HG02759 (cell line): ENCODE measurements at regions not wholly inside any gene's neighbourhood (a gene's known extent, or its start where the extent isn't known, plus 50 kb on each side); places are given as distances from the start of the nearest gene placed in this dataset.

ENCODE experiments used
- ATAC-seq: cut with Tn5 transposase; IDR thresholded peaks from one replicate; pipeline ENCODE4 v1.9.1; 2021; ENCODE audit warnings: mild to moderate bottlenecking, moderate library complexity; ENCODE audit not compliant: unreplicated experiment

DNA sequence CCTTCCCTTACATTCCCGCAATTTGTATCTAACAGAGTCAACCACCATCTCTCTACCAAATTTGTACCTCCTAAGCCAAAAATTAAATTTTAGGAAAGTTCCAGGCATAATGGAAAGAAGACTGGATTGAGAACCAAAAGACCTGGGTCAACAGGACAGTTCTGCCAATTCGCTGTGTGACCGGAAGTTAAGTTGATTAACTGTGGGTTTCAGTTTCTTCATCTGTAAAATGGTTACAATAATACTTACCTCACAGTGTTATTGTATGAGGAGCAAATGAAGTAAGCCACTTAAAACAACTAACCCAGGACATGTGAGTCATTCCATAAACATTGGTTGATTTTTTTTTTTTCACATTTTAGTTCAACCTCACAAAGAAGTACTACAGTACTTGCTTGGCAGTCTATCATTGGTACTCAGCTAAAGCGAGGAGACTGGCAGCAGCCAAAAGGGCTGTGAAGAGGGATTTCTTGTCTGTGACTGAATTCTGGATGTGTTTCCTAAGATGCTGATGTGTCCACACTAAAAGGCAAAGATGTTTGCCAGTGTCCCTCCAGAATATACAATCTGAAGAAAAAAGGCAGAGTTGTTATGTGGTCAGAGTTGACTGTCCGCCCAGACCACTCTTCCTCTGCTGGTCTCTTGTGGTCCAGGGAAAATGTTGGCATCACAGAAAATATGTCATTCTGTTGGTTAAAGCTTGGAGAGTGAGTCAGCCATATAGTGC is 198.6 kb downstream of the TLE1 start:
- no peak for ATAC-seq

DNA sequence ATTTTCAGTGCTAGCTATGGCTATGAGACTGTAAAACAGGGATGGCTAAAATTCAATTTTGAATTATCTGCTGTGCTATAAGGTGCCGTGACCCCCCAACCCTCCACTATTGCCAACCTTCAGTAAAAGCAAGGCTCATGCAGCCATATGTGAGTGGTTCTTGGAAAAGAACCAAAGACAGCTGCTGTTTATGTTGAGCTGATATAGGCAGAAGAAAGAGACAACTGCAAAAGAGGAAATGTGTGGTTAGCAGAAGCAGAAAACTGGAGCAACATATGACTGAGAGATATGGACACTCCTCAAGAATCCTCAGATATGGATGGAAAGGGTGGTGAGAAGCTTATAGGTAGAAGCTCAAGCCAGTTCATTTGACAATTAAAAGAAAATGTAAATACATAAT is 200.3 kb downstream of the TLE1 start:
- no peak for ATAC-seq

DNA sequence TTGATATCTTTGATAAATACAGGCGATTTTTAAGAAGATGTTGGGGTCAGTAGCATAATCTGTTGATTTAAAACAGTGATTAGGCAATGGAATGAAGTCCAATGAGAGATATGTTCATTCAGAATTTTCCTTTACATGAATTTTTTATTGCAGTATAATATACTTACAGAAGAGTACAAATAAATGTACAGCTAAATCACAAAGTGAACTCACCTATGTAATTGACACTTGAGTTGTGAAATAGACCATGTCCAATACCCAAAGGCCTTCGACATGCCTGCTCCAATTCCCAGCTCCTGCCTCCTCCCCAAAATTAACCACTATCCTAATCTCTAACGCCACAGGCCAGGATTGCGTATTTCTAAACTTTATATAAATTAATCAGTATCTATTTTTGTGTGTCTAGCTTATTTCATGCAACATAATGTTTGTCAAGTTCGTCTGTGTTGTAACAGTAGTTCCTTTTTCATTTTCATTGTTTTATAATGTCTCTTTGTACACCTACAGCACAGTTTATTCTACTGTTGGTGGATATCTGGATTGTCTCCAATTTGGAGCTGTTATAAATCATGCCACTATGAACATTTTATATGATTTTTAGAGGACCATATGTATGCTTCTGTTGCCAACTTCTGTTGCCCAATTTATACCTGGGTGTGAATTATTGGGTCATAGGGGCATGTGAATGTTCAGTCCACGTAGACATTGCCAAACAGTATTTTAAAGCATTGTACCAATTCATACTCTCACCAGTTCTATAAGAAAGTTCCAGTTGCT is 208.3 kb downstream of the TLE1 start:
- no peak for ATAC-seq

DNA sequence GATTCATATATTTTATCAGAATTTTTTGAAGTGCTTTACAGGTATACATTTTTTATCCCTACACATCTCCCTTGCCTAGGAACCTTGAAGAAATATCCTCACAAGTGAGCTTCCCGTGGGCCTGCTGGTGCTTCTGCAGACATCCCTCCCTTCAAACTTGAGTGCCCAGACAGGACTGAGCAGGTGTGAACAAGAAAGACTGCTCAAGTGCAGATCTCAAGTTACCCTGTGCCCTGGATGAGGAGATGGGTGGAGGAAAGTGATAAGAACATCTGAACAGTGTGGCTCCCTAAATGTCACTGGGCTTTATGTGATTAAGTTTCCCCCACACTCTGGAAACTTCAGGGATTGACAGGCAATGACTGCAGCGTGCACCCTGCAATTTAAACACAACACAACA is 209.8 kb downstream of the TLE1 start:
- ATAC-seq, result no peak

DNA sequence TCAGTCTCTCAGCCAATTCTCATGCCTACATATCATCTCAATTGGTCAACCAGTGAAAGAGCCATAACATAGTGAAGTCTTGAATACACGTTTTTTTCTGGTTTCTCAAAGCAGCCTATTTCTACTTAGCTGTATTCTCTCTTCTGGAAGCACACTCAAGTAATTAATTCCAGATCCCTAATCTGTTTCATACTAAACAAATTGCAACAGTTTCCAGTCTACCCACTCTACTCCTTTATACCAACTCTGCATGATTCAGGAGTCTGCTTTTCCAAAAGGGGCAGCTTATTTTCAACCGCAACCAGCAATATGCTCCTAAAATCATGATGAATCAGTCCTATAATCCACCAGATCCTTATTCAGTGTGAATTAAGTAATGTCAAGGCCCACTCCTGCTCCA is 211.7 kb downstream of the TLE1 start:
- no peak for ATAC-seq

DNA sequence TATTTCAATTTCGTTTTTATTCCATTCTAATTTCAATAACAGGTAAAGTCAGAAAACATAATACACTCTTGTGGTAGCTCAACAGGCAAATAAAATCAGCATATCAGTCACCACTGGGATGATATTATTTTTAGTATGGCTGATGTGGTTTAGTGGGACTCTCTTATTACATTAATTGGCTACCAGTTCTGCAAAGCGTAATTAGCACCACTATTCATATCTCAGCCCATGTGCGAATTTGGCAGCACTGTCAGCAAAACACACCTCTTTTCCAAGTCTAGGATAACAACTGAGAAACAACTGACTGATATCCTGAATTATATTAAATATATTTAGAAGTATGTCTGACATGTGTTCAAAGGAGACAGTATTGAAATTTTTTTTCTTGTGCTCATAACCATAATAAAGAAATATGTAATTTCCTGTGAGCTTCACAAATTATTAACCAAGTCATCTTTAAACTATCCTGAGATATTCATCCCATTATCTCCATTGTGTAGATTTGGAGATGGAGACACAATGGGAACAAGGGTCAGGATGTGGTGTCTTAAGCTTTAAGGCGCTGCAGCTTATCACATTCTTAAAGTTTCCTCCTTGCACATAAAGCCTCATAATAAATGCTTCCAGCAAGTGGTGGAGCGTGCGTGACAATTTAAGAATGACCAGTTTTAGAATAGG is 212.4 kb downstream of the TLE1 start:
- no peak for ATAC-seq

DNA sequence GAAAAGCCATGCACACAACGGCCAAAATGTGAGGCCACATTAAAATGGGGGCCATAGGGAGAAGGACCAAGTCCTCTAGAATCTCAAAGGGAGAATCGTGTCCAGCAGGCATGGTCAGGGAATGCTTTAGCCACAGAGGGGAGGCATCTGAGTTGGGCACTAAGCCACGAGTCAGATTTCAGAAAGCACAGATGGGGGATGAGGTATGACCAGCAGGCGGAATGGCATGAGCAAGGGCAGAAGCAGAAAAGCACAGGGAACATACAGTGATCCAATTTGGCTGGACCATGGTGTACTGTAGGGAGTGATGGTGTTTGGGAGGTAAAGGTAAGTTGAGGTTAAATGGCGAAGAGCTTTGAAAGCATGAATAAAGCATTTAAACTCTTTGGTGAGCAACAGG is 214.6 kb downstream of the TLE1 start:
- no peak for ATAC-seq

DNA sequence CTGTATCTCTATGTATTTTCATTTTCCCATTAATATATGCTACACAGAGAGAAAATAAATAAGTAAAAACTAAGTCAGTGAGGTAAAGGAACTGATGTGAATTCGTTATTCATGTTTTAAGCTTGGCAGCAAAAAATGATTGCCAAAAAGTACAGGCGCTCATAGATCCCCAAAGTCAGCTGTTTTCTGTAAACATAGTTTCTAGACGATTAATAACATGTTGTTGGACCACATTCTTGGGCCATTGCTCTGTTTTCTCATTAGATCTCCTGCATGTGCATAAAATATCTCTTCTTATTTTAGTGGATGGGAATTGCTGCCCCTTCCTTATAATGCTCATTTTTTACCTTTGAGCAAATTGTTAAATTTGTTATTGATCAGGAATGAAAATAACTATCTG is 215.2 kb downstream of the TLE1 start:
- no peak for ATAC-seq

DNA sequence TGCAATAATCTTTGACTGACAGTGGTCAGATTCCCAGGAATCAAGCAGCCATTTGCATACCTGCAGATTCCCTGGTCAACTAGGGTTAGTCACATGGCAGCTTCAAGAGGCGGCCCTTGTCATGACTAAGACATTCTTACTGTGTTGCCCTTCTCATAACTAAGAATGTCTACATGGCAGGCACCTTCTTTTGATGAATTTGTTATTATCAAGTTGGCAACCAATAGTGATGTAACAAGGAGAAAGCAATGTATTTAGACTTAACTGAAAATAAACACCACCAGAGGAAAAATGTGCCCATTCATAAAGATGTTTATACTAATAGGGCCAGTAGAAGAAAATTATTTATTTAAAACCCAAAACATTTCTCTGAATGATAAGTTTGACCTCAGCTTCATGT is 215.6 kb downstream of the TLE1 start:
- no peak for ATAC-seq

DNA sequence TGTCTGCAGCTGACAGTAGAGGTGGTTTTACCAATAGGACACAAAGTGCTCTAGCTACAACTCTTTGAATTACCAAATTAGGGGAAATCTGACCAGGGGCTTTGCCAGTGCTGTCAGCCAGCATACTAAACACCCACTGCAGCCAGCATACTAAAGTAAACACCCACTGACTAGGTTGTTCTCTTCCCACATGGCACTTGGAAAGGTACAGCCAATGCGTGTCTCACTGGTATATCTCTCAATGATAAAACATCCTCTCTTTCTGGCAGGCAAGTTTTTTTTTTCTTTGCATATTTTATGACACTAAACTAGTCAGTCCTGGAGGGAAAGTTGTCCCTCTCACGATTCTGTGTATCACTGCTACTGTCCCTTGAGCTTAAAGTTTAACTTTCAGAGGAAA is 216.1 kb downstream of the TLE1 start:
- no peak for ATAC-seq

DNA sequence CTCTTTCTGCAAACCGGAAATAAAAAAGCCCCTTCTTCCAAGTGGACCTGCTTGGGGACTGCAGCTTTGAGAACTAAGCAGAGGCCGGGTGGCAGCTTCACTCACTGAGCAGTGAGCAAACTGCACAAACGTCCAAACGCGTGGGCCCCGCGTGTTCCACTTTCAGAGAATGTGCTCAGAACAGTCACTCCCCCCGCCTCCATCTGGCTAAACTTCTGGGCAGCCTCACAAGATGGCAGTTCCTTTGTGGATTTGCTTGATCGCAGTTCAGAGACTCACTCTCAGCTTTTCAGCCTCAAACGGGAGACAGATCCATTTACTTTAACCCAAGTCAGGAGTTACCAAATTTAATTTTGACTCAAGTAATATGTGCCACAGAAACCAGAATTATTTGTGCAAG is 216.6 kb downstream of the TLE1 start:
- no peak for ATAC-seq

DNA sequence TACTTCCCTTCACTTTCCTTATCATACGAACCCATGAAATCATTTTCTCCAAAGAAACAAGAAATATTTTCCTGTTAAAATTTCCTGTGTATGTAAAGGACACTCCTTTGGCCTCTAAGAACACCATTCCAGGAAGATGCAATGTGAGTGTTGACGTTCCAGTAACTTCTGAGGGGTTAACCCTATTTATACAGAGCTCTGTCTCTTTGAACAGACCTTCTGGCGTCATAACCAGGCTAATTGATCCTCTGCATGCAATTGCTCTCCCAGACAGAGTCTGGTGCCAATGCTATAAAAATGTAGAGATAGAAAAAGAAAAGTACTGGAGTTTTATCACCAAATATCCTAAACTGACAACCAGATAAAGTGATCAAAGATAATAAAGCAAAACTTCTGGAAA is 218.5 kb downstream of the TLE1 start:
- ATAC-seq, result no peak

DNA sequence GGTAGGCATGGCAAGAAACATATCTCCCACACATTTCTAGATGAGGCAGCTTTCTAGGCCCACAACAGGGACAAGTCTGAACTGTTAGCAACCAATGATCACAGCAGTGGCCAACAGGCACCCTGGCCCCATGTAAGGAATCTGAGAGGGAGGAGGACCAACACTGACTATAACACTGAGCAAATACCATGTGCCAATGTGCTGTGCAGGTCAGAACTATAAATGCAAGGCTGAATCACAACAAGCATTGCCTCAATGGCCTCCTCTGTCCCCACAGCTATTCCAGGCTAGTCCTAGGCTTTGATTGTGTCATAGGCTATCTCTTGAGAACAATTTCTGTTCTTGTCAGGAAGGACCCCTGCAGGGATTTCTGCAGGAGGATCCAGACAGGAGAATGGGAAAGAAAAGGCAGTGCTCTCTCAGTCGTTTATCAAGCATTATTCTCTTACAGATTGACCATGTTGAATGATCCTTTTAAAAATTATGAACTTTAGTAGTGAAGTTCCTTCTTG is 221.2 kb downstream of the TLE1 start:
- no peak for ATAC-seq

DNA sequence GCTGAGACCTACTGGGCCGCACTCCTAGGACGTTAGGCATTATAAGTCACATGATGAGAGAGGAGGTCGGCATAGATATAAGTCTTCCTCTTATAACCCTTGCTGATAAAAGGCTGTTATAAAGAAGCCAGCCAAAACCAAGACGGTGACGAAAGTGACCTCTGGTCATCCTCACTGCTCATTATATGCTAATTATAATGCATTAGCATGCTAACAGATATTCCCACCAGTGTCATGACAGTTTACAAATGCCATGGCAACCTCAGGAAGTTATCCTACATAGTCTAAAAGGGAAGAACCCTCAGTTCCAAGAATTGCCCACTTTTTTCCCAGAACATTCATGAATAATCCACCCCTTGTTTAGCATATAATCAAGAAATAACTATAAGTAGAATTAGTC is 222.4 kb downstream of the TLE1 start:
- no peak for ATAC-seq

DNA sequence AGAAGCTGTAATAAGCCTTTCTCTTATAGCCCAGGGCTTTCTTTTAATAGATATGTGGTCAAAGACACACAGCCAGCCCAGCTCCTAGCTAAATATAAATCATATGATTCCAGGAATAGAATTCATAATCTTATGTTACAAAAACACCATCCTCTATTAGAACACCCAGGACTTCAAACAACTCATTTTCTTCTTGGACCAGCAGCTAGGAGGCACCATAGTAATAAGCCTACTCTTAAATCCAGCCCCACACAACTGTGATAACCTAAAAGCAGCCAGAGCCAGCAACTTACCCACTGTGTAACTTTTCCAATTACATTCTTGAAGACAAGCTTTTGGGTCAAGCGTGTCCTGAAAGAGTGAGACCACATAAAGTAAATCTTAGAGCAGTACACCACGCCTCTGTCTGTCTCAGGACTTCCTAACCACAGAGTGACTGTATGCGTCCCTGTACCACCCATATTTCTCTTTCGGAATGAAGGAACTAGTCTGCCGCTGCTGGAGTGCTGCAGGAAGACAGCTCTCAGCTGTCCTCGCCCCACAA is 223.8 kb downstream of the TLE1 start:
- ATAC-seq, result no peak

DNA sequence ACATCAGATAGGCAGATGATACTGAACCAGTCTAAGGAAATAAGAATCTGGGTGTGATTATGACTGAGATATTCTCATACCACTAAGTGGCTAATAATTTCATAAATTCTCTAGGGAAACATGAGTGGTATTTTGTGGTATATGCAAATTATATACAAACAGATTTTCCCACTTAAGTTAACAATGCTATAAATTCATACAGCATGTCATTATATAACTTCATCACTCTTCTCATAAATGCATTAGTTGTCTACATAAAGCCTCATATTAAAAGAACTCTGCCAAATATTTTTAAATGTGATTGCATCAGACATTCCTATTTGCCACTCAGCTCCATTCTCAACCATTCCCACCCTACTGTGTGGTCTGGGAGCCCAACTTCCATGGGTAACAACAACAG is 226.5 kb downstream of the TLE1 start:
- no peak for ATAC-seq

DNA sequence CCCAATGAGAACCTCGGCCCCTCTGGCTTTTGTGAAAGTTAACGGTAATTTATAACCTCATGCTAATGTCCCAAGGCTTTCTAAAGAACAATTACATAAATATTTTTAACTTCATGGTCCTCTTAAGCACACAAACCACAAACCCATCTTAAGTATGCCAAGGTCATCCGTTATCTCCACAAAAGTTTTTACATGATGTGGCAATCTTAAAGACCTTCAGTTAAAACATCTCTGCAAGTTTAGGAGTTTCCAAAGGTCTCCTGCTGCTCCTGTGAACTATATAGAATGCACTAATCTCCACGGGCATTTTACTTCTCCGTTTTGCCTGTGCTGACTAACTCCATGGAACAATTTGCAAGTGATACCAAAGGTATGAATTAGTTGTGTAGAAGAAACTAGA is 228.2 kb downstream of the TLE1 start:
- no peak for ATAC-seq

DNA sequence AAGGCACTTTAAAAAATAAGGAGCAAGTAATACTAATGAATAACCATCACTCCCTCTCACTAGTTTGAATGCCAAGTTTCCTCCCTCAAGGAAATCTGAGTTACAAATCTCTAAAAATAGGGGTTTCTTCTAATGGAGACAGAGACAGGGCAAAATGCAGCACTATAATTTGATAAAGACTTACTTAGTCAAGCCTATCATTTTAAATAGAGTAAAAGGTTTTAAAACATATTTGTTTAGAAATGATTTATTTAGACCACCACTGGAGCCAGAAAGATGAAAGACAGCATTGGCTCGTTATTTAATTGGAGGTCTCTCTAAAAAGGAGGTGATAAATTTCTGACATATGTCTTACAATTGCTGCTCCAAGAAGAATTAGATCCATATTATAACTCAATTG is 228.7 kb downstream of the TLE1 start:
- ATAC-seq, result no peak

DNA sequence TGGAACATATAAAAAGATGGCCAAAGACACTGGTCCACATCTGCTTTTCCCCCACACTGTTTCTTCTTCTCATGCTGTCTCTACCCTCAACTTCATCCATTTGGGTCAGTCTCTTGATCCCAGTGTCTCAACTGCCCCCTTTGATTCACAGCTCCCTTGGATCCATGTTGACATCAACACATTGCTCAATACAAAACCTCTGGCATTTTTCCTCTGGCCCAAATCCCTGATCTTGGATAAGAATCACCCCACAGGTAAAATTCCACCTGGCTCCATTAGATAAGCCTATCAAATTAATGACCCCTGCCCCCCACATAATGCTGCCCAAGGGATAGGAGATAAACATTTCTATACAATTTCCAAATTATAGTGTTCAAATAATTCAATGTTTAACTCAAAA is 229.8 kb downstream of the TLE1 start:
- no peak for ATAC-seq

DNA sequence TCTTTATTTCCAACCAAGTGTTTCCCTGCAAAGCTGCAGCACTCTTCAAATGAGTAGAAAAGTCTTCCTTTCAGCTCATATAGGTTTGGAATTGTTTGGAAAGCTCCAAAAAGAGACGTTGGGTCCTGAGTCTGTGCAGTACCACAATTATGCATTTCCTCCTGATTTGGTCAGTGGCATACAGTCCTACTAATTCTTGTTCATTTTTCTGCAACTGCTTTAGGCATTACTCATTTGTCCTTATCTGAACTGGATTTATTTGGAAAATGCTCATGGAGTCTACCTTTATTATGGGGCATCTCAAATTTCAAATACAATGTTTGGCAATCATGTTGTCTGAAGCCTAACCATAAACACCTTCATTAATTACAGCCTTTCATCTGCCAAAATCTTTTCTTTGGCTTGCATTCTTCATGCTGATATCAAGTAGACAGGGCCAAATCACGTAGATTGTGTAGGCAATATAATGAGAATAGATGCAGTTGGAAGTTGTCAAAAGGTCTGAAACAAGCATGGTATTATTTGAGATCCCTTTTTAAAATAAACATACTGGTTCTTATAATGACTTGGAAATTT is 232.8 kb downstream of the TLE1 start:
- ATAC-seq, result no peak
